Stomach smooth muscle (tissue), 2 donors: ENCODE measurements at regions not wholly inside any gene's neighbourhood (a gene's known extent, or its start where the extent isn't known, plus 50 kb on each side); places are given as distances from the start of the nearest gene placed in this dataset.
"Not testable (repeated sequence)": the region's sequence is repeated elsewhere in the genome, so short reads cannot be mapped to it uniquely, and the experiment has no call there.

Source experiments
- H3K27ac ChIP-seq: one replicate; pipeline ENCODE4 v1.7.0; 2013; ENCODE audit warnings: mild to moderate bottlenecking, low read length, inconsistent platforms
- H3K27me3 ChIP-seq, 2 donors: one replicate each; pipeline ENCODE4 v1.7.0; 2013; ENCODE audit warnings: low read length in 2 of 2; ENCODE audit not compliant: insufficient read depth in 2 of 2, control insufficient read depth in 1 of 2
- H3K36me3 ChIP-seq, 2 donors: one replicate each; pipeline ENCODE4 v1.7.0; 2013; ENCODE audit warnings: low read length in 2 of 2; ENCODE audit not compliant: control insufficient read depth in 2 of 2, insufficient read depth in 2 of 2
- H3K4me1 ChIP-seq: one replicate; pipeline ENCODE4 v1.7.0; 2013; ENCODE audit warnings: low read length; ENCODE audit not compliant: control insufficient read depth, insufficient read depth
- H3K4me3 ChIP-seq, 2 donors: one replicate each; pipeline ENCODE4 v1.7.0; 2013; ENCODE audit warnings: low read length in 2 of 2
- H3K9ac ChIP-seq, 2 donors: one replicate each; pipeline ENCODE4 v1.7.0; 2013; ENCODE audit warnings: low read length in 2 of 2, mild to moderate bottlenecking in 1 of 2
- H3K9me3 ChIP-seq, 2 donors: one replicate each; pipeline ENCODE4 v1.7.0; 2013; ENCODE audit warnings: low read length in 2 of 2; ENCODE audit not compliant: control insufficient read depth in 2 of 2
- donor health status: healthy.
- donor health status: Pancreatic carcinoma.

GRCh38 chr12:91717804-91718203 lies 427.8 kb downstream of the BTG1 start:
- no peaks in the 10 kb centered on the region for H3K9me3 ChIP-seq
- no peaks in the 10 kb centered on the region for H3K27me3 ChIP-seq
- H3K9ac ChIP-seq = no peak overlapping the region
- no peak overlapping the region for H3K27ac ChIP-seq
- no peaks in the 10 kb centered on the region for H3K4me1 ChIP-seq
- no peaks in the 10 kb centered on the region for H3K36me3 ChIP-seq
- H3K4me3 ChIP-seq = no peak overlapping the region

- not testable (repeated sequence) for H3K9ac ChIP-seq, H3K36me3 ChIP-seq, H3K4me1 ChIP-seq, H3K4me3 ChIP-seq, H3K27me3 ChIP-seq, H3K9me3 ChIP-seq, H3K27ac ChIP-seq
Observed at GRCh38 chr12:91711925-91712324, 433.7 kb downstream of the BTG1 start.

- Histone ChIP-seq H3K9me3 (no peaks in the 10 kb centered on the region), H3K36me3 (no peaks in the 10 kb centered on the region), H3K27me3 (no peaks in the 10 kb centered on the region), H3K4me1 (no peaks in the 10 kb centered on the region), H3K9ac (no peak overlapping the region), H3K27ac (no peak overlapping the region), H3K4me3 (no peak overlapping the region)
Observed at GRCh38 chr12:91706466-91706865, 439.2 kb downstream of the BTG1 start.

- H3K27me3 ChIP-seq = no peaks in the 10 kb centered on the region
- H3K36me3 ChIP-seq = no peaks in the 10 kb centered on the region
- no peak overlapping the region for H3K9ac ChIP-seq
- no peak overlapping the region for H3K27ac ChIP-seq
- H3K4me3 ChIP-seq = no peak overlapping the region
- H3K4me1 ChIP-seq = no peaks in the 10 kb centered on the region
- H3K9me3 ChIP-seq = no peaks in the 10 kb centered on the region
Observed at GRCh38 chr12:91704446-91704845, 441.2 kb downstream of the BTG1 start.

GRCh38 chr12:91703491-91704283 lies 442.0 kb downstream of the BTG1 start:
- Histone ChIP-seq H3K9me3 (no peaks in the 10 kb centered on the region), H3K36me3 (no peaks in the 10 kb centered on the region), H3K4me1 (no peaks in the 10 kb centered on the region), H3K4me3 (no peak overlapping the region), H3K27me3 (no peaks in the 10 kb centered on the region), H3K9ac (no peak overlapping the region), H3K27ac (no peak overlapping the region)

GRCh38 chr12:91702843-91703425 lies 442.7 kb downstream of the BTG1 start:
- Histone ChIP-seq H3K4me3 (no peak overlapping the region), H3K9me3 (no peaks in the 10 kb centered on the region), H3K27ac (no peak overlapping the region), H3K36me3 (no peaks in the 10 kb centered on the region), H3K9ac (no peak overlapping the region), H3K4me1 (no peaks in the 10 kb centered on the region), H3K27me3 (no peaks in the 10 kb centered on the region)

- Histone ChIP-seq H3K27ac (no peak overlapping the region), H3K27me3 (no peaks in the 10 kb centered on the region), H3K4me3 (no peak overlapping the region), H3K9ac (no peak overlapping the region), H3K4me1 (no peaks in the 10 kb centered on the region), H3K36me3 (no peaks in the 10 kb centered on the region), H3K9me3 (no peaks in the 10 kb centered on the region)
Observed at GRCh38 chr12:91695964-91696363, 449.7 kb downstream of the BTG1 start.

- H3K36me3 ChIP-seq, H3K27me3 ChIP-seq, H3K4me3 ChIP-seq, H3K27ac ChIP-seq, H3K4me1 ChIP-seq, H3K9ac ChIP-seq, H3K9me3 ChIP-seq: not testable (repeated sequence)
Observed at GRCh38 chr12:91695406-91695805, 450.2 kb downstream of the BTG1 start.

- Histone ChIP-seq H3K9me3 (no peaks in the 10 kb centered on the region), H3K27ac (no peak overlapping the region), H3K27me3 (no peaks in the 10 kb centered on the region), H3K9ac (no peak overlapping the region), H3K36me3 (no peaks in the 10 kb centered on the region), H3K4me3 (no peak overlapping the region), H3K4me1 (no peaks in the 10 kb centered on the region)
Observed at GRCh38 chr12:91690531-91690930, 455.1 kb downstream of the BTG1 start.

GRCh38 chr12:91687052-91688017 lies 458.3 kb downstream of the BTG1 start:
- H3K4me3 ChIP-seq = no peak overlapping the region
- H3K9me3 ChIP-seq = no peaks in the 10 kb centered on the region
- no peaks in the 10 kb centered on the region for H3K4me1 ChIP-seq
- H3K27me3 ChIP-seq = no peaks in the 10 kb centered on the region
- no peaks in the 10 kb centered on the region for H3K36me3 ChIP-seq
- no peak overlapping the region for H3K27ac ChIP-seq
- H3K9ac ChIP-seq = no peak overlapping the region
